Testis (tissue), 2 donors: ENCODE measurements at regions not wholly inside any gene's neighbourhood (a gene's known extent, or its start where the extent isn't known, plus 50 kb on each side); places are given as distances from the start of the nearest gene placed in this dataset.

ENCODE experiments used
- CTCF ChIP-seq, 3 experiments: fragments of 450-650 bp in 2 of 3; fragments of 200-600 bp in 1 of 3; sonication (generic) in 1 of 3; IDR thresholded peaks; one replicate each; pipeline ENCODE4 v1.5.1; 2016 to 2019; ENCODE audit warnings: antibody characterized with exemption in 3 of 3, mild to moderate bottlenecking in 2 of 3, moderate library complexity in 1 of 3
- POLR2A ChIP-seq: fragments of 450-650 bp; IDR thresholded peaks from one replicate; pipeline ENCODE4 v1.6.1; 2017; ENCODE audit warnings: antibody characterized with exemption, mild to moderate bottlenecking, moderate library complexity

- TF ChIP-seq CTCF (IDR thresholded peaks at IDR 0.05) (no peak), POLR2A (no peak)
Measured at GRCh38 chr12:98360401-98360800, 155.0 kb upstream of the TMPO start.
